Heart left ventricle (tissue), 13 donors: ENCODE measurements at regions not wholly inside any gene's neighbourhood (a gene's known extent, or its start where the extent isn't known, plus 50 kb on each side); places are given as distances from the start of the nearest gene placed in this dataset.

Source experiments
- POLR2A ChIP-seq, 2 donors: fragments of 450-650 bp; IDR thresholded peaks; one replicate each; pipeline ENCODE4 v1.6.1; 2017; ENCODE audit warnings: antibody characterized with exemption in 2 of 2, mild to moderate bottlenecking in 2 of 2, moderate library complexity in 2 of 2
- TF ChIP-seq, protein P1 (sequence below), 12 donors: fragments of 200-600 bp; sonication (generic) in 4 of 12; IDR thresholded peaks; one replicate each; pipeline versions ENCODE4 v1.5.0 to v1.8.0; 2018 to 2022; ENCODE audit warnings: antibody characterized with exemption in 12 of 12, mild to moderate bottlenecking in 5 of 12
- donor health status: ischemic (EF 13 %, LVEDD 7.1; RV severe dilation, severe dysfunction).
- donor health status: DM: no; HTN: yes; CAD: no.
- donor health status: DM: no; HTN: no; CAD: no.
- donor health status: ischemic (EF 25% LVEDD 6.9; RV normal size, moderate dysfunction).
- donor health status: ischemic (EF 25% LVEDD 5.7; RV mildly dilated, moderate dysfunction).
- donor health status: ischemic (EF 35%, LVEDD 5.7; RV mildly dilated, moderate dysfunction).
- donor health status: nonischemic (EF 11% LVEDD 7.7; RV severe dilation, severe dysfunction).
- donor health status: DM: yes; HTN: yes; CAD: no.
- donor health status: PGD.
- donor health status: ischemic (EF 29% LVEDD 5.4; RV normal size, mild dysfunction).
- donor health status: nonischemic (EF 23%, LVEDD 6.1; RV moderate dilation, normal function).

DNA sequence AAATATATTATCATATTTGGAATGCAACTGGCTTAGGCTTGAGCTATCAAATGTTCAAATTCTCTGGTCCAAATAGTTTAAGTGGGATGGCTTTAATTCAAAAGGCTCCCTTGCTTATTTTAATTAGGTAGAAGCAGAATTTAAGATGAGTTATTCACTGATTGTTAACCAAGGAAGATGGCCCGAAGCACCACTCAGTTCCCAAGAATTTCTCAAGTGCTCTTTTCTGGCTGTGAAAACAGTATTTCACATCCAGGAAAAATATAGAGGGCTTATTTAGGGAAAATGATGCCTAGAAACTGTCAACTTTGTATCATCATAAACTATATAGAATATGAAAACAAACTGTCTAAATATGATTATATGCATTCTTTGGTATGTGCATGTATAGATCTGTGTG, 246.5 kb upstream of the SFRP2 start:
- TF ChIP-seq, protein P1, sequence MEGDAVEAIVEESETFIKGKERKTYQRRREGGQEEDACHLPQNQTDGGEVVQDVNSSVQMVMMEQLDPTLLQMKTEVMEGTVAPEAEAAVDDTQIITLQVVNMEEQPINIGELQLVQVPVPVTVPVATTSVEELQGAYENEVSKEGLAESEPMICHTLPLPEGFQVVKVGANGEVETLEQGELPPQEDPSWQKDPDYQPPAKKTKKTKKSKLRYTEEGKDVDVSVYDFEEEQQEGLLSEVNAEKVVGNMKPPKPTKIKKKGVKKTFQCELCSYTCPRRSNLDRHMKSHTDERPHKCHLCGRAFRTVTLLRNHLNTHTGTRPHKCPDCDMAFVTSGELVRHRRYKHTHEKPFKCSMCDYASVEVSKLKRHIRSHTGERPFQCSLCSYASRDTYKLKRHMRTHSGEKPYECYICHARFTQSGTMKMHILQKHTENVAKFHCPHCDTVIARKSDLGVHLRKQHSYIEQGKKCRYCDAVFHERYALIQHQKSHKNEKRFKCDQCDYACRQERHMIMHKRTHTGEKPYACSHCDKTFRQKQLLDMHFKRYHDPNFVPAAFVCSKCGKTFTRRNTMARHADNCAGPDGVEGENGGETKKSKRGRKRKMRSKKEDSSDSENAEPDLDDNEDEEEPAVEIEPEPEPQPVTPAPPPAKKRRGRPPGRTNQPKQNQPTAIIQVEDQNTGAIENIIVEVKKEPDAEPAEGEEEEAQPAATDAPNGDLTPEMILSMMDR (IDR thresholded peaks at IDR 0.05) = no peak
- TF ChIP-seq POLR2A (IDR thresholded peaks at IDR 0.05) = no peak
